ENCODE measurements at regions not wholly inside any gene's neighbourhood (a gene's known extent, or its start where the extent isn't known, plus 50 kb on each side); places are given as distances from the start of the nearest gene placed in this dataset.

DNA sequence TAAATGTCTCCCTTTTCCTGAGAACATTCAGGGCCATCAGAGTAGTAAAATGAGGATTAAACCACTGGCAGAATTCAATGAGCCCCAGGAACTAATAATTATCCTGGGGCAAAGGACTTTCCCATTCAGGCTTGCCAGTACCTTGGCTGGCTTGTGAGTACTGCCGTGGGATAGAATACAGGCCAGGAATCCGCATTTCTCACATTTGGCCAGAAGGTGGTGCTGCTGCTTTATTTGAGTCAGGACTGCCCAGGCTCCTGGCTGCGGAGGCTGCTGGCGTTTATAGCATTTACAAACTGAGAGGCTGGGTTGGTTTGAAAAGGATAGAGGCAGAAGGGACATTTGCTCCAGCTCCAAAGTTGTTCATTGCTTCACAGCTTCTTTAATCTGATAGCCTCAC lies 91.4 kb downstream of the RTL9 start:
- intact Hi-C loops (cut with DNase I; ENCODE audit: low total_unique reads) (loop anchor here (1.0 to 5.0 kb wide), 2 partner anchors 38 to 997 kb away; no protein-coding TSS in a partner anchor), in situ Hi-C loops (cut with MboI; ENCODE audit: low pct_ligation_motif_present in 1 of 4, low pct_unique_long_range_greater_than_20kb in 1 of 4, low sequenced_read_pairs in 3 of 4) (loop anchor here in 3 of 4 donors (5.0 to 10.0 kb wide), 3 partner anchors 395 to 405 kb away; no protein-coding TSS in a partner anchor)
- H3K4me3 ChIP-seq: no peak overlapping the region
- no peaks in the 10 kb centered on the region for H3K9me3 ChIP-seq
- no peaks in the 10 kb centered on the region for H3K36me3 ChIP-seq
- H3K4me1 ChIP-seq: no peaks in the 10 kb centered on the region
- TF ChIP-seq EP300 (IDR thresholded peaks at IDR 0.05; ENCODE audit: low read depth): no peak
- TF ChIP-seq, protein P1, sequence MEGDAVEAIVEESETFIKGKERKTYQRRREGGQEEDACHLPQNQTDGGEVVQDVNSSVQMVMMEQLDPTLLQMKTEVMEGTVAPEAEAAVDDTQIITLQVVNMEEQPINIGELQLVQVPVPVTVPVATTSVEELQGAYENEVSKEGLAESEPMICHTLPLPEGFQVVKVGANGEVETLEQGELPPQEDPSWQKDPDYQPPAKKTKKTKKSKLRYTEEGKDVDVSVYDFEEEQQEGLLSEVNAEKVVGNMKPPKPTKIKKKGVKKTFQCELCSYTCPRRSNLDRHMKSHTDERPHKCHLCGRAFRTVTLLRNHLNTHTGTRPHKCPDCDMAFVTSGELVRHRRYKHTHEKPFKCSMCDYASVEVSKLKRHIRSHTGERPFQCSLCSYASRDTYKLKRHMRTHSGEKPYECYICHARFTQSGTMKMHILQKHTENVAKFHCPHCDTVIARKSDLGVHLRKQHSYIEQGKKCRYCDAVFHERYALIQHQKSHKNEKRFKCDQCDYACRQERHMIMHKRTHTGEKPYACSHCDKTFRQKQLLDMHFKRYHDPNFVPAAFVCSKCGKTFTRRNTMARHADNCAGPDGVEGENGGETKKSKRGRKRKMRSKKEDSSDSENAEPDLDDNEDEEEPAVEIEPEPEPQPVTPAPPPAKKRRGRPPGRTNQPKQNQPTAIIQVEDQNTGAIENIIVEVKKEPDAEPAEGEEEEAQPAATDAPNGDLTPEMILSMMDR (IDR thresholded peaks at IDR 0.05): peak; percentile 50 to 72 (median 56)
- TF ChIP-seq POLR2AphosphoS5 (IDR thresholded peaks at IDR 0.05): no peak
- TF ChIP-seq POLR2A (IDR thresholded peaks at IDR 0.05): no peak
- 5% methylated on average over 4 of the region's 4 CpGs; no CpG with 5 or more reads in 1 of the 2 donors for WGBS, 2 donors (ENCODE audit: low coverage in 1 of 2)
- no peaks in the 10 kb centered on the region for H3K27me3 ChIP-seq
- peak; percentile 76 for DNase-seq
- no peak overlapping the region for H3K27ac ChIP-seq

DNA sequence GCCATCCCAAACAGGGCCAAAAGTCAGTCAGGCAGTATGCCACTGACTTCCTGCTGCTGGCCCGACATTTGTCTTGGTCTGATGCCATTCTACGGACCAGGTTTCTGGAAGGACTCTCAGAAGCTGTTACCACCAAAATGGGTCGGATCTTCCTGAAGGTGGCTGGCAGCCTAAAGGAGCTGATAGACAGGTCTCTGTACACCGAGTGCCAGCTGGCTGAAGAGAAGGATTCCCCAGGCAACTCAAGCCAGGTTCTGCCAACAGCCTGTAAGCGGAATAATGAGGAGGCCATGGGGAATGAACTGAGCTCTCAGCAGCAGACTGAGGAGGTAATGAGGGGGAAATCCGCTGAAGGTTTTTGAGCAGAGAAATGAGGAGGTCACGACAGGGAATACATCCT lies 95.7 kb downstream of the RTL9 start:
- H3K4me3 ChIP-seq: no peak overlapping the region
- TF ChIP-seq, protein P1 (IDR thresholded peaks at IDR 0.05): no peak
- TF ChIP-seq POLR2A (IDR thresholded peaks at IDR 0.05) (no peak), POLR2AphosphoS5 (IDR thresholded peaks at IDR 0.05) (no peak), EP300 (IDR thresholded peaks at IDR 0.05; ENCODE audit: low read depth) (no peak)
- H3K9me3 ChIP-seq: no peaks in the 10 kb centered on the region
- H3K36me3 ChIP-seq: no peaks in the 10 kb centered on the region
- WGBS, 2 donors (ENCODE audit: low coverage in 1 of 2): 69% methylated on average over 7 of the region's 7 CpGs; no CpG with 5 or more reads in 1 of the 2 donors
- H3K27me3 ChIP-seq: no peaks in the 10 kb centered on the region
- in situ Hi-C loops (cut with MboI; ENCODE audit: low pct_ligation_motif_present in 1 of 4, low pct_unique_long_range_greater_than_20kb in 1 of 4, low sequenced_read_pairs in 3 of 4): loop anchor here in 3 of 4 donors (5.0 to 10.0 kb wide), 3 partner anchors 390 to 400 kb away; no protein-coding TSS in a partner anchor
- DNase-seq: no peak
- intact Hi-C loops (cut with DNase I; ENCODE audit: low total_unique reads): loop anchor here (5.0 kb wide), 1 partner anchor 993 kb away; no protein-coding TSS in a partner anchor
- no peak overlapping the region for H3K27ac ChIP-seq
- H3K4me1 ChIP-seq: no peaks in the 10 kb centered on the region

DNA sequence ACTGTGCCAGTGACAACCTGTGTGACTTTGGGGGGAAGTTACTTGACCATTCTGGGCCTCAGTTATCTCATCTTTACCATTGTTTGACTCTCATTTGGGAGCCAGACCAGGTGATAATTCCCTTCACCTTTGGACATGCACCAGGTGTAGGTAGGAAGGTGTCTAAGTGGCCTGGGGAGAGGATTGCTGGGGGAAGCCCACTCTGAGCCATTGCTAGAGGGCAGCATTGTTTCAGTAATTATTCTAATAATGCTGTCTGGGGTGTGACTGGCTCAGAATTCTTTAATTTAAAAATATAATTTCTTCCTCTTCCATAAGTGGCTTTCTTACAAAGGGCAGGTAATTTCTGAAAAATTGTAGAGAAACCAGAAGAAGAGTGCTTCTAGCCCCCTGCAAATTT lies 104.3 kb downstream of the RTL9 start:
- in situ Hi-C loops (cut with MboI; ENCODE audit: low pct_ligation_motif_present in 1 of 4, low pct_unique_long_range_greater_than_20kb in 1 of 4, low sequenced_read_pairs in 3 of 4): no loop called here
- Histone ChIP-seq H3K36me3 (no peaks in the 10 kb centered on the region), H3K27ac (no peak overlapping the region), H3K9me3 (no peaks in the 10 kb centered on the region), H3K4me1 (no peaks in the 10 kb centered on the region), H3K27me3 (no peaks in the 10 kb centered on the region), H3K4me3 (no peak overlapping the region)
- TF ChIP-seq, protein P1 (IDR thresholded peaks at IDR 0.05): no peak
- TF ChIP-seq EP300 (IDR thresholded peaks at IDR 0.05; ENCODE audit: low read depth) (no peak), POLR2AphosphoS5 (IDR thresholded peaks at IDR 0.05) (no peak), POLR2A (IDR thresholded peaks at IDR 0.05) (no peak)
- no peak for DNase-seq
- intact Hi-C loops (cut with DNase I; ENCODE audit: low total_unique reads): no loop called here

DNA sequence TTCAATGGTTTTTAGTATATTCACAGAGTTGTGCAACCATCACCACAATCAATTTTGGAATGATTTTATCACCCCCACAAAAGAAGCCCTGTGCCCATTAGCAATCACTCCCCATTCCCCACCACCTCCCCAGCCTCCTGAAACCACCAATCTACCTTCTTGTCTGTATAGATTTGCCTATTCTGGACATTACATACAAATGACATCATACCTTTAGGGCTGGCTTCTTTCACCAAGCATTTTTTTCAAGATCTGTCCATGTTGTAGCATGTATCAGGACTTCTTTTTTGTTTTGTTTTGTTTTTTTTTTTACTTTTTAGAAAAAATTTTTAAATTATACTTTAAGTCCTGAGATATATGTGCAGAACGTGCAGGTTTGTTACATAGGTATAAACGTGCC lies 108.1 kb downstream of the RTL9 start:
- no peak overlapping the region for H3K4me3 ChIP-seq
- 65% methylated on average over 2 of the region's 2 CpGs; no CpG with 5 or more reads in 1 of the 2 donors for WGBS, 2 donors (ENCODE audit: low coverage in 1 of 2)
- intact Hi-C loops (cut with DNase I; ENCODE audit: low total_unique reads): no loop called here
- in situ Hi-C loops (cut with MboI; ENCODE audit: low pct_ligation_motif_present in 1 of 4, low pct_unique_long_range_greater_than_20kb in 1 of 4, low sequenced_read_pairs in 3 of 4): no loop called here
- no peaks in the 10 kb centered on the region for H3K36me3 ChIP-seq
- TF ChIP-seq, protein P1 (IDR thresholded peaks at IDR 0.05): no peak
- TF ChIP-seq POLR2A (IDR thresholded peaks at IDR 0.05): no peak
- TF ChIP-seq EP300 (IDR thresholded peaks at IDR 0.05; ENCODE audit: low read depth): no peak
- TF ChIP-seq POLR2AphosphoS5 (IDR thresholded peaks at IDR 0.05): no peak
- H3K4me1 ChIP-seq: no peaks in the 10 kb centered on the region
- H3K27ac ChIP-seq: no peak overlapping the region
- no peak for DNase-seq
- no peaks in the 10 kb centered on the region for H3K27me3 ChIP-seq
- no peaks in the 10 kb centered on the region for H3K9me3 ChIP-seq

All from transverse colon (tissue), 4 donors.